ENCODE measurements at regions not wholly inside any gene's neighbourhood (a gene's known extent, or its start where the extent isn't known, plus 50 kb on each side); places are given as distances from the start of the nearest gene placed in this dataset.

DNA sequence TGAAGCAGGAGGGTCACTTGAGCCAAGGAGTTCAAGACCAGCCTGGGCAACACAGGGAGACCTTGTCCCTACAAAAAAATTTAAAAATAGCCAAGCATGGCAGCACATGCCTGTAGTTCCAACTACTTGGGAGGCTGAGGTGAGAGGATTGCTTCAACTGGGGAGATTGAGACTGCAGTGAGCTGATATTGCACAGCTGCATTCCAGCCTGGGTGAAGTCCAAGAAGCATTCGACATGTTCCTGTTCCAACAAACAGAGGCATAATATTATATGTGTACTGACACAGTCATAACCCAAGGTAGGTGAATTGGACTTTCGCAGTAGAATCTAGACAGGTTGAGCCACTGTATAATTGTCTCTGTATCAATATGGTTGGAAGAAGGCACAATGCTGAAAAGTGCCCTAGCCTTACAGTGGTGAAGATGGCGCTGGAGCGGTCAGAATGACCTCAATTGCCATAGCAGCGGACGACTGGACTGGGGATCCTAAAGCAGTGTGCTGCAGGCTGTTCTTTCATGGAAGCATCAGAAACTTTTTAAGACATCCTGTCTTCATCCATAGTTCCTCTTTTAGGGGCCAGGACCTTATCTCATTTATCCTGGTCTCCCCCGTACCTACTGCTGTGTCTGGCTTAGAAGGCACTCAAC lies 112.0 kb upstream of the CLDN10 start:
- ChIA-PET POLR2A (no interaction called here), CTCF (no interaction called here)

GRCh38 chr13:95441326-95441725 lies 111.2 kb upstream of the CLDN10 start:
- CTCF ChIA-PET, result no interaction called here
- POLR2A ChIA-PET, result no interaction called here

- POLR2A ChIA-PET, result no interaction called here
- CTCF ChIA-PET, result no interaction called here
Observed at GRCh38 chr13:95444006-95444730, 108.4 kb upstream of the CLDN10 start.

- POLR2A ChIA-PET, result no interaction called here
- CTCF ChIA-PET, result no interaction called here
Observed at GRCh38 chr13:95445131-95445530, 107.4 kb upstream of the CLDN10 start.

GRCh38 chr13:95447814-95448213 lies 104.7 kb upstream of the CLDN10 start:
- POLR2A ChIA-PET, result no interaction called here
- CTCF ChIA-PET, result no interaction called here

GRCh38 chr13:95451656-95452055 lies 100.9 kb upstream of the CLDN10 start:
- POLR2A ChIA-PET, result no interaction called here
- CTCF ChIA-PET, result no interaction called here

DNA sequence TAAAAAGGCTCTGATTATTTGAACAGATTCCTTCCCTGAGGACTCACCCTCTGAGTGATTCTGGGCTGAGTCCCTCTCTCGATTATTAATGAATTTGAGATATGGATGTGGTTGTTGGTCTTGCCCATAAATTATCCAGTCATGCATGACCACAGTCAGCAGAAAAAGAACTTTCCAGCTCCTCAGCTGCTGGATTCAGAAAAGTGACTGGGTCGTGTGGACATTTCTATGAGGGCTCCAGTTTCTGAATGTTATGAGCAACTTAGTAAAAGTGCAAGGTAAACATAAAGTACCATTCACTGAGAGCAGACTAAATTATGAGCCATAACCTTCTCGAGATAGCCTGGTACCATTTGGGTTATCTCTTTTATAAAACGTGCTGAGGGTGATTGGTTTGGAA lies 100.1 kb upstream of the CLDN10 start:
- POLR2A ChIA-PET, result no interaction called here
- CTCF ChIA-PET, result no interaction called here

GRCh38 chr13:95455782-95456181 lies 96.7 kb upstream of the CLDN10 start:
- CTCF ChIA-PET, result no interaction called here

DNA sequence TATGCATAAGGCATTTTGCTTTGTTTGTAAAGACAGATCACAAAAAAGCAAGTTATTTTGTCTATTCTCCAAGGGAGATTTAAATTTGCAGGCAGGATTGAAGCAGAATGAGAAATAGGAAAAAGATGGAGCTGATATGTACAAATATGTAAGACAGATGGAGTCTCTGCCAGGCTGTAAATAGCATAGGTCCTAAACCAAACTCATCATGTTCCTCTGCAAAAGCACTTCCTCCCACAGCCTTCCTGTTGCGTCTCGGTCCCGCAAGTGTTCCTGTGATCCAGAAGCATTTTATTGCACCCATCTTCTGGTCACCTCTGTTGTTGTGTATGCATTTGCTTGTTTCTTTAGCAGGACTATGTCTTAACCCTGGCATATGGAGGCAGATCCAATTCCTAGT lies 95.7 kb upstream of the CLDN10 start:
- ChIA-PET POLR2A (no interaction called here), CTCF (no interaction called here)

More at GRCh38 chr13:95455782-95456181, 96.7 kb upstream of the CLDN10 start:
- POLR2A ChIA-PET, result no interaction called here

DNA sequence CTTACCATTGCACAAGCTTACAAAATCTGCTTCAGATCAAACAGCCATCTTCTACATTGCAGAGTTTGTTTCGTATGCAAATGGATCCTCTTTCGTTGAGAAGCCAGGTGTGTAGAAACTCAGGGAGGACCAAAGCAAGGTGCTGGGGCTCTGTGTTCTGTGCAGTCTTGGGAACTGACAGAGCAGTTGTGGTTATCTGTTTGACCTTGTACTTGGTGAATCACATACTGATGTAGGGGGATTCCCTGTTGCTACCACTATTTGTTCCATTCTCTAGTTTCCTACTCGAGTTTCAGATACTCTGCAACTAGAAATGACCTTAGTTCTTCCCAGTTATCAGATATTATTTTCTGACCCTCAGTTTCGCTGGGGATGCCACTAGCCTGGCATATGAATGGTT lies 95.2 kb upstream of the CLDN10 start:
- ChIA-PET POLR2A (no interaction called here), CTCF (no interaction called here)

- ChIA-PET POLR2A (interaction anchor here (0.6 kb wide), 2 partner anchors 488 to 552 kb away, joined by 7 to 10 read pairs; no protein-coding TSS in a partner anchor), CTCF (no interaction called here)
Observed at GRCh38 chr13:95462801-95463200, 89.7 kb upstream of the CLDN10 start.

- ChIA-PET CTCF (no interaction called here), POLR2A (no interaction called here)
Observed at GRCh38 chr13:95463531-95463930, 89.0 kb upstream of the CLDN10 start.

- POLR2A ChIA-PET, result no interaction called here
- CTCF ChIA-PET, result interaction anchor here (0.6 kb wide), 1 partner anchor 488 kb away, joined by 3 read pairs; no protein-coding TSS in a partner anchor
Observed at GRCh38 chr13:95470574-95471366, 81.8 kb upstream of the CLDN10 start.

- CTCF ChIA-PET, result interaction anchor here (0.6 to 0.8 kb wide), 2 partner anchors 353 to 786 kb away, joined by 3 read pairs; no protein-coding TSS in a partner anchor
- POLR2A ChIA-PET, result no interaction called here
Observed at GRCh38 chr13:95471960-95472359, 80.6 kb upstream of the CLDN10 start.

DNA sequence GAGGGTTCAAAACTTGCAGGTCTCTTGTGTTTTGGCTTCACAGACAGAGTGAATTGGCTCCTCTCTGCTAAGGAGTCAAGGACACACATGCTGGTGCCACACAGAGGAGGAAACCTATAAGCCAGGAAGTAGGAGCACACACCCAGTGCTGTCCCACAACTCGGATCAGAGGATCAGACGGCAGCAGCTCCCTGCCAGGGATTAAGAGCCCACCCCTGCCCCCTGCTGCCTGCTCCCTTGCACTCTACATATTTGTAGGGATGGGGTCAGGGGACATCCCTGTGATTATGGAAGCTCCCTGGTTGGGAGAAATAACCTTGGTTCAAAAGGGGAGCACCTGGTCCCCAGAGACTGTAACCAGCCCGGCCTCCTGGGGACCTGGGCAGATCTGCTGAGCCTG lies 77.5 kb upstream of the CLDN10 start:
- POLR2A ChIA-PET, result no interaction called here

GRCh38 chr13:95477187-95477586 lies 75.3 kb upstream of the CLDN10 start:
- POLR2A ChIA-PET, result no interaction called here
- CTCF ChIA-PET, result interaction anchor here (1.7 kb wide), 1 partner anchor 287 kb away, joined by 4 read pairs; no protein-coding TSS in a partner anchor

More for the DNA sequence above, 77.5 kb upstream of the CLDN10 start:
- CTCF ChIA-PET, result no interaction called here

GRCh38 chr13:95479731-95480130 lies 72.8 kb upstream of the CLDN10 start:
- POLR2A ChIA-PET, result no interaction called here
- CTCF ChIA-PET, result interaction anchor here (0.8 kb wide), 1 partner anchor 99 kb away, joined by 3 read pairs; no protein-coding TSS in a partner anchor

DNA sequence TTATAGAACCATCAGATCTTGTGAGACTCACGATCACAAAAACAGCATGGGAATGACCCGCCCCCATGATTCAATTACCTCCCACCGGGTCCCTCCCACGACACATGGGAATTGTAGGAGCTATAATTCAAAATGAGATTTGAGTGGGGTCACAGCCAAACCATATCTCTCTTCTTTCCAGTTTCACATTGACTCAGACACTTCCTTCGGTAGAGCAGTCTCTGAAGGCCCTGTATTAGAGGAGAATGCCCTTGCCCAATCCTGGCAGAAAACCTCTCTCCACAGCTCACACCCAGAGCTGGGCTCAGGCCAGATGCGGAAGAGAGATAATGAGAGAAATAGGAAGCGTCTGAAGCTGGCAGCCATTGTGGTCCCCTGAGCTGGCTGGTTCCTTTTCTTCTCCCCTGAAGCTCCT lies 72.4 kb upstream of the CLDN10 start:
- POLR2A ChIA-PET, result no interaction called here
- CTCF ChIA-PET, result interaction anchor here (0.8 kb wide), 1 partner anchor 99 kb away, joined by 3 read pairs; no protein-coding TSS in a partner anchor

GRCh38 chr13:95480791-95481780 lies 71.4 kb upstream of the CLDN10 start:
- ChIA-PET CTCF (no interaction called here), POLR2A (no interaction called here)

DNA sequence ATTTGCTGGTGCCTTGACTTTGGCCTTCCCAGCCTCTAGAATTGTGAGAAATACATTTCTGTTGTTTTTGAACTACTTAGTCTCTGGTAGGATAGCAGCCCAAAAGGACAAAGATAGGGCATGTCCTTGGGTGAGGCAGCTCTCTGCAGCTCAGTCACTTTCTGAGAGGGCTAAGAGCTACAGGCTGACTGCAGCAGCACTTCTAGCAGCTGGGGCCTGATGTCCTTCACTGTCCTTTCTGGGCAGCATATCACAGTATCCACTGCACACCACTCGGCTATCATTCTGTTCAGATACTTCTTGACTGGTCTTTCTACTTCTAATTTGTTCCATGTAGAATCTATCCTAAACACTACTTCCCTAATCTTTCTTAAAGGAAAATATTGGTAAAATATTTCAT lies 68.5 kb upstream of the CLDN10 start:
- CTCF ChIA-PET, result no interaction called here
- POLR2A ChIA-PET, result no interaction called here
